Hematopoietic multipotent progenitor cell treated with erythropoietin and hydrocortisone succinate and interleukin-3 and kit ligand, for 6 days (in vitro differentiated cells): ENCODE measurements at regions not wholly inside any gene's neighbourhood (a gene's known extent, or its start where the extent isn't known, plus 50 kb on each side); places are given as distances from the start of the nearest gene placed in this dataset.

Source experiments
- DNase-seq: peaks from one replicate; pipeline ENCODE4 v3.0.0-alpha.2; 2015

DNA sequence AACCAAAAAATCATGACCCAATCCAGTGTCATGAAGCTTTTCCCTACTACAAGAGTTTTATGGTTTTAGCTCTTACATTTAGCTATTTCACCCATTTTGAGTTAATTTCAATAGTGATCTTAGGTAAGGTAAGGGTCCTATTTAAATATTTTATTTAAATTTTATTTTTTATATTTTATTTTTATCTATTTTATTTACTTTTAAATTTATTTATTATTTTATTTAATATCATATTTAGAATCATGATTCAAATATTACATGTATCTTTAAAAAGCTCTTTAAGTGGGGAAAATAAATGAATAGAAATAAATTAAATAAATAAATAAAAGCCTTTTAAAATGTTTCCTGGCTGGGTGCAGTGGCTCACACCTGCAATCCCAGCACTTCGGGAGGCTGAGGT, 276.0 kb downstream of the SKIDA1 start:
- DNase-seq = no peak

GRCh38 chr10:21247592-21247991, 277.9 kb downstream of the SKIDA1 start:
- DNase-seq = no peak

- DNase-seq = no peak
Measured at GRCh38 chr10:21246178-21246577, 279.3 kb downstream of the SKIDA1 start.

DNA sequence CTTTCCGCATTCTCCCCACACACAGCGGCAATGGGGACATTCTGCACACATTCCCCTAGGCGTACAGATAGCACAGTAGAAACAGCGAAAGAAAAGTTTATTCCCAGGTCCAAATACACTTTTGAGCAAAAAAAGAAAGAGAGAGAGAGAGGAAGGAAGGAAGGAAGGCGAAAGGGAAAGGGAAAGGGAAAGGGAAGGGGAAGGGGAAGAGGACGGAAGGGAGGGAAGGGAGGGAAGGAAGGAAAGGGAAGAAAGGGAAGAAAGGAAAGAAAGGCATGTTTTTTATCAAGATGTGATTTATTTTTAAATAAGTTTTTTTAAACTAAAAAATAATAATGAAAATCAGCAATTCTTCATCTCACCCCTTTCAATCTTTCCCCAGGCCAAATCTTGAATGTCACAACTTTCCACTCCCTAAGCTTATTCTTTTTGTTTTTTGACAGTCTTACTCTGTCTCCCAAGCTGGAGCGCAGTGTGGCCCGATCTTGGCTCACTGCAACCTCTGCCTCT, 281.7 kb downstream of the SKIDA1 start:
- no peak for DNase-seq

- DNase-seq = no peak
Measured at GRCh38 chr10:21242915-21243314, 282.6 kb downstream of the SKIDA1 start.

GRCh38 chr10:21238717-21239116, 286.8 kb downstream of the SKIDA1 start:
- DNase-seq = no peak

GRCh38 chr10:21238044-21238443, 287.4 kb downstream of the SKIDA1 start:
- DNase-seq = no peak

GRCh38 chr10:21234761-21235160, 290.7 kb downstream of the SKIDA1 start:
- DNase-seq = no peak

DNA sequence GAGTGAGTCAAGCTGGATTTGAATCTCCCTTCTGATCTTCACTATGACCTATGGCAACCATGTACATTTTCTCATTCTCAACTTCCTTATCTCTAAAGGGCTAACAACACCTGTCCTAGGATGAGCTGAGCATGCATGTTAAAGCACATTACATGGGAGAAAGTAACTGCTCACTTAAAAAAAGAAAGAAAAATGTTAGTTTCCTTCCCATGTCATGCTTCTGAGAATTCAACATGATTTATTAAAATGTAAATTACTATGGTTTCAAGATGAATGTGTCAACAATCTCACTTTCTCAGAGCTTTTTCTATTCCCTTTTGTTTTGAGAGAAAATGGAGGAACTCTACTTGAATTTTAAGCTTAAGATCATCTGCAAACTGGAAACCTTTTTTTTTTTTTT, 295.3 kb downstream of the SKIDA1 start:
- no peak for DNase-seq

GRCh38 chr10:21217748-21218367, 307.6 kb downstream of the SKIDA1 start:
- no peak for DNase-seq

- no peak for DNase-seq
Measured at GRCh38 chr10:21217107-21217506, 308.4 kb downstream of the SKIDA1 start.

DNA sequence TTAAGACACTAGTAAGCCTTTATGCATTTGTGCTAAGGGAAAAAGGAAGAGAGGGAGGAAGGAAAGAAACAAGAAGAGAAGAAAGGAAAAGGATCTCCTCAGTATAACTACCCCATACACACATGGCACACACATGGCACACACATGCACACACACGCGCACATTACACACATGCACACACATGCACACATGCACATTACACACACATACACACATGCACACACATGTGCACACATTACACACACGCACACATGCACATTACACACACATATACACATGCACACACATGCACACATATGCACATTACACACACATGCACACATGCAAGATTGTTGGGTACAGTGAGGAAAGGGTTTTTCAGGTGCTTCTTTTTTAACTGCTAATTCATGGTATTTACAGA, 311.2 kb downstream of the SKIDA1 start:
- no peak for DNase-seq

GRCh38 chr10:21213381-21213780, 312.1 kb downstream of the SKIDA1 start:
- no peak for DNase-seq

GRCh38 chr10:21212912-21213311, 312.6 kb downstream of the SKIDA1 start:
- DNase-seq = no peak

GRCh38 chr10:21212348-21212747, 313.1 kb downstream of the SKIDA1 start:
- peak; percentile 42 for DNase-seq

- no peak for DNase-seq
Measured at GRCh38 chr10:21209495-21209894, 312.4 kb upstream of the NEBL start.

DNA sequence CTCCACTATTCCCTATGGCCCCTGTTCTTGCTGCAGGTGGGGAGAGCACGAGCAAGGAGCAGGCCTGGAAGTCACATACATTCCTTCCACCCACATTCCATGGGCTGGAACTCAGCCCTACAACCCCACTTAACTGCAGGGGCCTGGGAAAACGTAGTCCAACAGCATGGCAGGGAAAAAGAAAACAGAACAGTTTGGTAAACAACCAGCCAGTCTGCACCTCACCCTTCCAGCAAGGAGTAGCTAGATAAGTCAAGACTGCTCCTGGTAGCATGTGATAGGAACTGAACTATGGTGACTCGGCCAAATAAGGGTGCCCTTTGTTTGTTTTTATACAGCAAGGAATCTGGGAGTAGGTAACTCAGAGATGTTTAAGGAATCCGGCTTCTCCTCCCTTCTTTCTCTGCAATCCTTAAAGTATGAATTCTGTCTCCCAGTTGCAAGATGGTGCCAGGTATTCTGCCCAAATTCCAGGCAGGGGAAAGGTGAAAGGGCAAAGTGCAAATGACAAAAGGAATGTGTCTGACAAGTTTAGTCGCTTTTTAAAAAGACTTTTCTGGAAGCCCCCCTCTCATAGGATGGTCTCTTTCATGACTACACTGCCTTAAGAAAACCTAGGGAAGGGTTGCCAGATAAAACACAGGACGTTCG, 311.7 kb upstream of the NEBL start:
- peak; percentile 6 for DNase-seq

DNA sequence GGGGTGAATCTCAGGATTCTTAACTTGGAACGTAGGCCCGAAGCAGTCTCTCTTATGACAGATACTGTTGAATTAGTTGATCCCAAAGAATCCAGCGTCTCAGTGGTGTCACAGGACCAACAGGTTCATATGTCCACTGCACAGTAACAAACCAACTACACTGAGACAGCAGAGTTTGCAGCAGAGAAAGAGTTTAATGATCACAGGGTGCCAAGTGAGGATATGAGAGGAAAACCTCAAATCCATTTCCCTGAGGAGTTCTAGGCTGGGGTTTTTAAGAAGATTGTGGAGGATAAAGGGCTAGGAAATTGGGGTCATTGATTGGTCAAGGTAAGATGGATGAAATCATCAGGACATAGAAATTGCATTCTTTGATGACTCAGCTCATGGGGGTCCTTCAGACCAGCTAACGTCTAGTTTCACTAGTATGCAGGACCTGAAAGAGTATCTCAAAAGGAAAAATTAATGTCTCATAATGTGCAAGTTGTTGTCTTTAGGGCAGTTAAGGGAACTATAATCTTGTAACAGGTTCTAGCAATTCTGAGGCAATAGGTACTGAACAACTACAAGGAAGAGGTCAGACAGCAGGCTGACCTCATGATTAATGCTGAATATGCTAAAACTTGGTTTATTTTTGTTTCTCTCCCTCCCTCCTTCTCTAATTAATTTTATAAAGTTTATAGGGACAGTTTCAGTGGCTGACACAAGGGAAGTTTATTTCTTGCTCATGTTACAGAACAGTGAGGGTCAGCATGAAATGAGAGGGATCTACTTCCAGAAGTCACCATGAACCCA, 310.9 kb upstream of the NEBL start:
- no peak for DNase-seq

DNA sequence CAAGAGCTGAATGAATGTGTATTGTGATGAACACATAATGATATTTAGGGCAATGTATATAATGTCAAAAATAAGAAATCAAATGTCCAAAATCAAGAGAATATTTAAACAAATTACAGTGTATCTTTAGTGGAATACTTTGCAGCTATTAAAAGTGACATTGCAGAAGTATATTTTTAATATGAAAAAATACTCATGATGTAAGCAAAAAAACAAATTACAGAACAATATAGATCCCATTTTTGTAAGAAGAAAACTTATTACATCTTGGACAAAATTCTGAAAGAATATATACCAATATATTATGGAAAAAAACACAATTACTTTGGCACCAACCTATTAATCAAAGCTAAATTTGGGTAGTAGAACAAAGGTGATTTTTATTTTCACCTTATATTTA, 308.2 kb upstream of the NEBL start:
- DNase-seq = no peak

GRCh38 chr10:21203473-21204107, 306.5 kb upstream of the NEBL start:
- DNase-seq = no peak

- DNase-seq = no peak
Measured at GRCh38 chr10:21202776-21203462, 305.8 kb upstream of the NEBL start.

- no peak for DNase-seq
Measured at GRCh38 chr10:21199501-21199900, 302.4 kb upstream of the NEBL start.

- no peak for DNase-seq
Measured at GRCh38 chr10:21197838-21198237, 300.7 kb upstream of the NEBL start.
